Pulmonary artery endothelial cell (primary cell): ENCODE measurements at regions not wholly inside any gene's neighbourhood (a gene's known extent, or its start where the extent isn't known, plus 50 kb on each side); places are given as distances from the start of the nearest gene placed in this dataset.

ENCODE experiments used
- DNase-seq: peaks from one replicate; pipeline ENCODE4 v3.0.0-alpha.2; 2011; ENCODE audit warnings: low read depth, low spot score

- DNase-seq = no peak
These were observed 264.7 kb downstream of the GLRX3 start for GRCh38 chr10:130400890-130401289.

GRCh38 chr10:130401860-130402765, 265.9 kb downstream of the GLRX3 start:
- no peak for DNase-seq

GRCh38 chr10:130403153-130404075, 267.2 kb downstream of the GLRX3 start:
- DNase-seq = no peak

GRCh38 chr10:130404476-130405055, 268.4 kb downstream of the GLRX3 start:
- no peak for DNase-seq

GRCh38 chr10:130407052-130407451, 270.9 kb downstream of the GLRX3 start:
- no peak for DNase-seq

GRCh38 chr10:130409331-130409730, 273.1 kb downstream of the GLRX3 start:
- DNase-seq = no peak

- no peak for DNase-seq
These were observed 273.7 kb downstream of the GLRX3 start for GRCh38 chr10:130409931-130410330.

GRCh38 chr10:130411496-130412085, 275.4 kb downstream of the GLRX3 start:
- DNase-seq = no peak

- no peak for DNase-seq
These were observed 276.1 kb downstream of the GLRX3 start for GRCh38 chr10:130412317-130412716.

- no peak for DNase-seq
These were observed 280.4 kb downstream of the GLRX3 start for GRCh38 chr10:130416334-130417150.

GRCh38 chr10:130418731-130419130, 282.5 kb downstream of the GLRX3 start:
- DNase-seq = no peak

GRCh38 chr10:130421909-130422308, 285.7 kb downstream of the GLRX3 start:
- no peak for DNase-seq

- no peak for DNase-seq
These were observed 286.5 kb downstream of the GLRX3 start for GRCh38 chr10:130422366-130423324.

GRCh38 chr10:130423455-130424305, 287.5 kb downstream of the GLRX3 start:
- no peak for DNase-seq

GRCh38 chr10:130424418-130424817, 288.2 kb downstream of the GLRX3 start:
- no peak for DNase-seq

GRCh38 chr10:130425169-130425568, 289.0 kb downstream of the GLRX3 start:
- DNase-seq = no peak

GRCh38 chr10:130425881-130426435, 289.8 kb downstream of the GLRX3 start:
- no peak for DNase-seq

GRCh38 chr10:130427216-130427722, 291.1 kb downstream of the GLRX3 start:
- no peak for DNase-seq
